ENCODE measurements at regions not wholly inside any gene's neighbourhood (a gene's known extent, or its start where the extent isn't known, plus 50 kb on each side); places are given as distances from the start of the nearest gene placed in this dataset.

DNA sequence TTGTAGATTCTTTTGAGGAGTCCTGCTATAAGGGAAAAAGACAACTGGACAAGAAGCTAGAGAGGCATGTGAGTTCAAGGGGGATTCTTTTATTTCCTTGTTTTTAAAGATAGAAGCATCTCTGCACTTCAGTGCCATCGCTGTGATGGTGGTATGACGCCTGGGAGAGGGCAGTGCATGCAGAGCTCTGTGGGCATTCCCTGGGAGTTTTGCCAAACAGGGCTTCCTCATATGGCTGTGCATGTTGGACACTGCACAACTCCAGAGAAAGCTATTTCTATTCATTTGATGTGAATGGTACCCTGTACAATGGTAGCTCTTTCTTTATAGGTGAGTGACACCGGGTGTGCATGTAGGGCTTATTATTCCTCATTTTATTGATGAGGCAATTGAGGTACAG lies 599.5 kb upstream of the DPP6 start:
- intact Hi-C loops (cut with micrococcal nuclease; ENCODE audit: unreplicated experiment) = no loop called here
- no peak for DNase-seq (ENCODE audit: low spot score)
- no peaks in the 10 kb centered on the region for H3K36me3 ChIP-seq (ENCODE audit: insufficient read depth, low read length, poor library complexity, severe bottlenecking)
- no peaks in the 10 kb centered on the region for H3K27me3 ChIP-seq (replicated peaks; ENCODE audit: insufficient read depth, low read depth, low read length, poor library complexity)
- H3K4me3 ChIP-seq (ENCODE audit: low read depth, low read length, poor library complexity, severe bottlenecking) = no peak overlapping the region
- no TSS peak for BruUV-seq (replicated peaks)
- TF ChIP-seq, protein P1, sequence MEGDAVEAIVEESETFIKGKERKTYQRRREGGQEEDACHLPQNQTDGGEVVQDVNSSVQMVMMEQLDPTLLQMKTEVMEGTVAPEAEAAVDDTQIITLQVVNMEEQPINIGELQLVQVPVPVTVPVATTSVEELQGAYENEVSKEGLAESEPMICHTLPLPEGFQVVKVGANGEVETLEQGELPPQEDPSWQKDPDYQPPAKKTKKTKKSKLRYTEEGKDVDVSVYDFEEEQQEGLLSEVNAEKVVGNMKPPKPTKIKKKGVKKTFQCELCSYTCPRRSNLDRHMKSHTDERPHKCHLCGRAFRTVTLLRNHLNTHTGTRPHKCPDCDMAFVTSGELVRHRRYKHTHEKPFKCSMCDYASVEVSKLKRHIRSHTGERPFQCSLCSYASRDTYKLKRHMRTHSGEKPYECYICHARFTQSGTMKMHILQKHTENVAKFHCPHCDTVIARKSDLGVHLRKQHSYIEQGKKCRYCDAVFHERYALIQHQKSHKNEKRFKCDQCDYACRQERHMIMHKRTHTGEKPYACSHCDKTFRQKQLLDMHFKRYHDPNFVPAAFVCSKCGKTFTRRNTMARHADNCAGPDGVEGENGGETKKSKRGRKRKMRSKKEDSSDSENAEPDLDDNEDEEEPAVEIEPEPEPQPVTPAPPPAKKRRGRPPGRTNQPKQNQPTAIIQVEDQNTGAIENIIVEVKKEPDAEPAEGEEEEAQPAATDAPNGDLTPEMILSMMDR (conservative IDR thresholded peaks at IDR 0.05; ENCODE audit: low read depth, low read length) = no peak
- no peak for TF ChIP-seq EZH2 (IDR thresholded peaks at IDR 0.05; ENCODE audit: borderline replicate concordance, low read depth, low read length, poor library complexity, severe bottlenecking)
- no peaks in the 10 kb centered on the region for H3K4me1 ChIP-seq (ENCODE audit: insufficient read depth, low read length, poor library complexity, severe bottlenecking)
- H3K9me3 ChIP-seq (ENCODE audit: low read depth, low read length, poor library complexity, severe bottlenecking) = peaks cover 17% of the 10 kb centered on the region
- CTCF ChIA-PET = no interaction called here
- POLR2A ChIA-PET (ENCODE audit: low non-redundant PET) = no interaction called here
- H3K27ac ChIP-seq (ENCODE audit: low read depth, low read length, poor library complexity, severe bottlenecking) = no peak overlapping the region

DNA sequence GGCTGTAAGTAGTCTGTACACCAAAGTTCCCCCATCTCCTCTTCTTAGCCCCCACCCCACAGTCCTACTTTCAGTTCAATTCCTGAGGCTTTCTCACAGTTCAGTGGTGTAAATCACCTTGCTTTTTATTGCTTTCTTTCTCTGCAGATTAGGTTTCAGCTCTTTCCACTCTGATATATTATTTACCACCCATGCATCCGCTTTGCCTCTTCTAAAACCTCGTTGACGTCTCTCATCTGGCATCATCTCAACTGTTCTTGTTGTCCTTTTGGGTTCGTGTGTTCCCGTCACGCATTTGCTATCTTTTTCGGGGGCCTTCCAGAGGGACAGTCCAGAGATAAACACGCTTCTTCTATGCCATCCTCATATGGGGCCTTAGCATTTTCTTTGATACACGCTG lies 597.9 kb upstream of the DPP6 start:
- intact Hi-C loops (cut with micrococcal nuclease; ENCODE audit: unreplicated experiment) = no loop called here
- POLR2A ChIA-PET (ENCODE audit: low non-redundant PET) = no interaction called here
- Histone ChIP-seq H3K36me3 (ENCODE audit: insufficient read depth, low read length, poor library complexity, severe bottlenecking) (no peaks in the 10 kb centered on the region), H3K4me3 (ENCODE audit: low read depth, low read length, poor library complexity, severe bottlenecking) (no peak overlapping the region), H3K27me3 (replicated peaks; ENCODE audit: insufficient read depth, low read depth, low read length, poor library complexity) (no peaks in the 10 kb centered on the region), H3K4me1 (ENCODE audit: insufficient read depth, low read length, poor library complexity, severe bottlenecking) (no peaks in the 10 kb centered on the region), H3K27ac (ENCODE audit: low read depth, low read length, poor library complexity, severe bottlenecking) (no peak overlapping the region), H3K9me3 (ENCODE audit: low read depth, low read length, poor library complexity, severe bottlenecking) (peaks cover 7% of the 10 kb centered on the region)
- DNase-seq (ENCODE audit: low spot score) = no peak
- no TSS peak for BruUV-seq (replicated peaks)
- TF ChIP-seq, protein P1 (conservative IDR thresholded peaks at IDR 0.05; ENCODE audit: low read depth, low read length) = no peak
- no peak for TF ChIP-seq EZH2 (IDR thresholded peaks at IDR 0.05; ENCODE audit: borderline replicate concordance, low read depth, low read length, poor library complexity, severe bottlenecking)
- CTCF ChIA-PET = no interaction called here

DNA sequence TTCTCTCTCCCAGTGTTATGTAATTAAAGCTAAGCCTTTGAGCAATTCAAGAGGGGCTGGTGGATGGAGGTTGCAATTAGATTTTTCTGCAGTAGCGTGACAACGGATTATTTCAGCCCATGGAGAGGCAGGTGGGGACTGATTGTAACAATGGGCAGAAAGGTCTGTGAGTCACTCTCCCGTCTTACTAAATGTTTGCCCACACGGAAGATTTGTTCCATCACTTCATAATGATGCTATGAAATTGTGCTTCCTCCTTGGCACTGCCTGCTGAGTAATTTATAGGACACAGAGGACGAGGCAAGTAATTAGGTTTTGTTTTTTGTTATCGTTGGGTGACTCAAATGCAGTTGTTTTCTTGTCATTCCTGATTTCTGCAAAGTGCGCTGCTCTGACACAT lies 594.5 kb upstream of the DPP6 start:
- H3K4me3 ChIP-seq (ENCODE audit: low read depth, low read length, poor library complexity, severe bottlenecking) = no peak overlapping the region
- ChIA-PET CTCF (no interaction called here), POLR2A (ENCODE audit: low non-redundant PET) (no interaction called here)
- H3K36me3 ChIP-seq (ENCODE audit: insufficient read depth, low read length, poor library complexity, severe bottlenecking) = no peaks in the 10 kb centered on the region
- no peaks in the 10 kb centered on the region for H3K27me3 ChIP-seq (replicated peaks; ENCODE audit: insufficient read depth, low read depth, low read length, poor library complexity)
- BruUV-seq (replicated peaks) = no TSS peak
- no peaks in the 10 kb centered on the region for H3K4me1 ChIP-seq (ENCODE audit: insufficient read depth, low read length, poor library complexity, severe bottlenecking)
- DNase-seq (ENCODE audit: low spot score) = no peak
- no peak for TF ChIP-seq EZH2 (IDR thresholded peaks at IDR 0.05; ENCODE audit: borderline replicate concordance, low read depth, low read length, poor library complexity, severe bottlenecking)
- TF ChIP-seq, protein P1 (conservative IDR thresholded peaks at IDR 0.05; ENCODE audit: low read depth, low read length) = no peak
- H3K27ac ChIP-seq (ENCODE audit: low read depth, low read length, poor library complexity, severe bottlenecking) = no peak overlapping the region
- intact Hi-C loops (cut with micrococcal nuclease; ENCODE audit: unreplicated experiment) = no loop called here
- peaks cover 15% of the 10 kb centered on the region for H3K9me3 ChIP-seq (ENCODE audit: low read depth, low read length, poor library complexity, severe bottlenecking)

Data from A673 (cell line).